Lung (tissue), 11 donors: ENCODE measurements at regions not wholly inside any gene's neighbourhood (a gene's known extent, or its start where the extent isn't known, plus 50 kb on each side); places are given as distances from the start of the nearest gene placed in this dataset.

Experiments used
- ATAC-seq: fragments of 200-7000 bp; cut with Tn5 transposase; one replicate; pipeline ENCODE4 v1.9.1; 2020; ENCODE audit warnings: moderate number of reproducible peaks; ENCODE audit not compliant: insufficient read depth, low FRiP score
- DNase-seq, 3 donors: peaks; one replicate each; pipeline ENCODE4 v3.0.0-alpha.2; 2013 to 2017
- H3K27ac ChIP-seq, 2 donors: one replicate each; pipeline ENCODE4 v1.5.1; 2013; ENCODE audit warnings: mild to moderate bottlenecking in 2 of 2, moderate library complexity in 2 of 2, control low read depth in 1 of 2, inconsistent platforms in 1 of 2, low read depth in 1 of 2, low read length in 1 of 2
- H3K27me3 ChIP-seq, 3 donors: one replicate each; pipeline ENCODE4 v1.5.1; 2013; ENCODE audit warnings: low read length in 2 of 3; ENCODE audit not compliant: control insufficient read depth in 3 of 3, insufficient read depth in 3 of 3
- H3K36me3 ChIP-seq, 4 donors: one replicate each; pipeline ENCODE4 v1.5.1; 2013; ENCODE audit warnings: low read length in 4 of 4, mild to moderate bottlenecking in 1 of 4, moderate library complexity in 1 of 4; ENCODE audit not compliant: control insufficient read depth in 4 of 4, insufficient read depth in 4 of 4
- H3K4me1 ChIP-seq, 5 donors: one replicate each; pipeline ENCODE4 v1.5.1; 2013; ENCODE audit warnings: low read length in 5 of 5, mild to moderate bottlenecking in 2 of 5, moderate library complexity in 1 of 5; ENCODE audit not compliant: control insufficient read depth in 5 of 5, insufficient read depth in 5 of 5
- H3K4me3 ChIP-seq: one replicate; pipeline ENCODE4 v1.5.1; 2013; ENCODE audit warnings: mild to moderate bottlenecking, control low read depth, moderate library complexity
- H3K9ac ChIP-seq, 2 donors: one replicate each; pipeline ENCODE4 v1.5.1; 2013; ENCODE audit warnings: low read length in 2 of 2, control low read depth in 1 of 2; ENCODE audit not compliant: insufficient read depth in 1 of 2
- H3K9me3 ChIP-seq, 4 donors: one replicate each; pipeline ENCODE4 v1.5.1; 2013; ENCODE audit warnings: low read length in 3 of 4, mild to moderate bottlenecking in 1 of 4, moderate library complexity in 1 of 4; ENCODE audit not compliant: control insufficient read depth in 4 of 4, insufficient read depth in 3 of 4
- CTCF ChIP-seq: IDR thresholded peaks from 2 replicates; pipeline ENCODE4 v1.5.1; 2012; ENCODE audit warnings: mild to moderate bottlenecking; ENCODE audit errors: control extremely low read depth, extremely low read depth
- WGBS, 2 donors: extraction: QIAGEN DNeasy Blood & Tissue Kit; methylation state at CpG; one replicate each; pipeline ENCODE4 v1.1.7; 2013; 5-methylcytosine and 5-hydroxymethylcytosine counted together
- donor health status: control.
- donor health status: control.
- donor health status: Bipolar disorder and iron deficiency.
- donor health status: healthy.
- donor health status: DM: yes; HTN: yes; CAD: no.

DNA sequence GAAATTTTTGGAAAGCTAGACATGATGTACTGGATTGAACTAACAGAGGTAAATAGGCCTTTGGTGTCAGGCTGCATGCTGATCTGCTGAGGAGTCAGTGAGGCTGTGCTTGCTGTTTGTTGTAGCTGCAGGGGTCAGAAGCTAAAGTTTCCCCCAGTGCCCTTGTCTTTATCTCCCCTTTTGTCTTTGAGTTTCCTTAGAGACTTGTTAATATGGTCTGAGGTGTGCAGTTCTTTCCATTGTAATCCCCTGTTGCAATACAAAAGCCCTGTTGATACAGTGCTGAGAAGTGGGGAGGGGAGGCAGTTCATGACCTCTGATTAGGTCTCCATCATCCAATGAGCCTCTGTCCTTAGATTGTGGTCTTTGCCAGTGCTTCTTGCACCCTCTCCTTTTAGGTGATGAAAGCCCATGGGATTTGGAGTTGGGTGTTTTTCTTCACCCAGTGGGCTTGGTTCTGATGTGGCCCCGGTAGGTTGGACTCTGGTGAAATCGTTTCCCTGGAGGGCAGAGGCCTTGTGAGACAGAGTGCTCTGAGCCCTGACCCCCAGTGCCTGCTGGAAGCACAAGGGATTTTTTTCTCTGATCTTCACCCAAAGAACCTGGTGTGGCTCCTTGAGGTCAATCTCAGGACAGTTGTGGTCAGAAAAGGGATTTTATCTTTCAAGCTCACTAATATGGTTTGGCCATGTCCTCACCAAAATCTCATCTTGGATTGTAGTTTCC lies 163.1 kb downstream of the TMEM18 start:
- DNase-seq (no peak), ATAC-seq (no peak)
- Histone ChIP-seq H3K4me1 (peaks cover 0 to 27% (median 7%) of the 10 kb centered on the region in 5 donors), H3K4me3 (no peak overlapping the region), H3K36me3 (no peaks in the 10 kb centered on the region), H3K27me3 (no peaks in the 10 kb centered on the region), H3K9me3 (peaks cover 0 to 7% (median under 1%) of the 10 kb centered on the region in 4 donors), H3K27ac (no peak overlapping the region), H3K9ac (no peak overlapping the region)
- 80 to 86% methylated on average over 2 of the region's 2 CpGs for WGBS, 2 donors
- TF ChIP-seq CTCF, result no peak

GRCh38 chr2:510839-511238 lies 166.4 kb downstream of the TMEM18 start:
- DNase-seq (no peak), ATAC-seq (no peak)
- TF ChIP-seq CTCF, result no peak
- Histone ChIP-seq H3K4me3 (no peak overlapping the region), H3K27ac (no peak overlapping the region), H3K27me3 (no peaks in the 10 kb centered on the region), H3K36me3 (no peaks in the 10 kb centered on the region), H3K9me3 (peaks cover 0 to 7% (median 0%) of the 10 kb centered on the region in 4 donors), H3K9ac (no peak overlapping the region), H3K4me1 (peaks cover 0 to 17% (median 4%) of the 10 kb centered on the region in 5 donors)
- 66 to 81% methylated on average over 1 of the region's 1 CpG for WGBS, 2 donors

DNA sequence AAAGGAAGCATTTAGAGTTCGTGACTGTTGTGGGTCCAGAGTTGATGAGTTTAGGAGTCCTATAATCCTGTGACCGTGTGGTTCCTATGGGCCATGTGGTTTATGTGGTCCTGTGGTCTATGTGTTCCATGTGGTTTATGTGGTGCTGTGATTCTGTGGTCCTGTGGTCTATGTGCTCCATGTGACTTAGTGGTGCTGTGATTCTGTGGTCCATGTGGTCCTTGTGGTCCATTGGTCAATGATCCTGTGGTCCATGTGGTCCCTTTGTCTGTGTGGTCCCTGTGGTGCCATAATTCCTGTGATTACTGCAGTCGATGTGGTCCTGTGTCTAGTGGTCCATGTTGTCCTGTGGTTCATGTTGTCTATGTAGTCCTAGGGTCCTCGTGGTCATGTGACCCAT lies 167.3 kb downstream of the TMEM18 start:
- TF ChIP-seq CTCF, result no peak
- no peaks in the 10 kb centered on the region for H3K27me3 ChIP-seq
- H3K36me3 ChIP-seq, result no peaks in the 10 kb centered on the region
- WGBS, 2 donors, result 76 to 77% methylated on average over 4 of the region's 4 CpGs
- peaks cover 0 to 7% (median 0%) of the 10 kb centered on the region in 4 donors for H3K9me3 ChIP-seq
- ATAC-seq (no peak), DNase-seq (no peak)
- no peak overlapping the region for H3K4me3 ChIP-seq
- H3K4me1 ChIP-seq, result peaks cover 0 to 8% (median 0%) of the 10 kb centered on the region in 5 donors
- no peak overlapping the region for H3K9ac ChIP-seq
- H3K27ac ChIP-seq, result no peak overlapping the region

DNA sequence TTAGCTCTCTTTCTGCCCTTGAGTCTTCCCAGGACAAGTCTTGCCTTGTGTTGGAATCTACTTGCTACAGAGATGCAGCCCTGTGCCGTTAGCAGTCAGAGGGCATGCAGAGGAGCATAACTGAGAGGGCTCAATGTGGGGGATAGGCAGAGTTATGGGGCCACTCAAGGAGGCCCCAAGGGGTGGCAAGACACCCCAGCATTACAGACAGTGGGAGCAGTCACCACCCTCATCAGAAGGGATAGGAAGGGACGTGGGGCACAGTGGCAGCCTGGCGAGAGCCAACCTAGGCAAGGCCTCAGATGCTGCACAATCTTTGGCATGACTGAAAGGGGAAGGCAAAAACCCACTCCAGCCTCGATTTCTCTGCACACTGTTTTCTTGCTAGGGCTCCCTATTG lies 169.1 kb downstream of the TMEM18 start:
- no peak overlapping the region for H3K4me3 ChIP-seq
- H3K27me3 ChIP-seq, result no peaks in the 10 kb centered on the region
- H3K36me3 ChIP-seq, result no peaks in the 10 kb centered on the region
- whole genome bisulfite sequencing, 2 donors, result 80 to 82% methylated on average over 4 of the region's 4 CpGs
- H3K27ac ChIP-seq, result no peak overlapping the region
- H3K9me3 ChIP-seq, result peaks cover 0 to 7% (median 1%) of the 10 kb centered on the region in 4 donors
- no peak for DNase-seq
- peaks cover 0 to 5% (median 0%) of the 10 kb centered on the region in 5 donors for H3K4me1 ChIP-seq
- H3K9ac ChIP-seq, result no peak overlapping the region
- no peak for TF ChIP-seq CTCF
- no peak for ATAC-seq
